ENCODE measurements at regions not wholly inside any gene's neighbourhood (a gene's known extent, or its start where the extent isn't known, plus 50 kb on each side); places are given as distances from the start of the nearest gene placed in this dataset.

GRCh38 chr15:87563869-87564268 lies 692.7 kb downstream of the NTRK3 start:
- TF ChIP-seq POLR2AphosphoS5 (IDR thresholded peaks at IDR 0.05; ENCODE audit: low read depth): no peak
- TF ChIP-seq CTCF (conservative IDR thresholded peaks at IDR 0.05; ENCODE audit: low read depth in 2 of 2): no peak
- no peak for TF ChIP-seq EZH2 (IDR thresholded peaks at IDR 0.05; ENCODE audit: low read depth, unreplicated experiment)
- no peak for TF ChIP-seq CREB1 (CRISPR knock-in tag; IDR thresholded peaks at IDR 0.05; ENCODE audit: low read depth)
- no peak for TF ChIP-seq EZH2phosphoT487 (IDR thresholded peaks at IDR 0.05; ENCODE audit: unreplicated experiment)
- no peak for TF ChIP-seq REST (IDR thresholded peaks at IDR 0.05; ENCODE audit: unreplicated experiment)
- TF ChIP-seq STAT1 (IDR thresholded peaks at IDR 0.05; ENCODE audit: unreplicated experiment): no peak
- TF ChIP-seq ZNF114 (CRISPR knock-in tag; IDR thresholded peaks at IDR 0.05): no peak
